Panc1 (cell line): ENCODE measurements at regions not wholly inside any gene's neighbourhood (a gene's known extent, or its start where the extent isn't known, plus 50 kb on each side); places are given as distances from the start of the nearest gene placed in this dataset.

Experiments
- ATAC-seq: fragments of 200-7000 bp; cut with Tn5 transposase; 2 replicates; pipeline ENCODE4 v1.9.1; 2020; ENCODE audit warnings: mild to moderate bottlenecking, moderate library complexity
- BruUV-seq: library from RNA; stranded (reverse); fragments of 400-500 nt; replicated peaks from 2 replicates; lab custom pipeline; 2021; lab: Mats Ljungman, UMichigan
- CTCF ChIA-PET: fragments of 300-600 bp; sonication (Branson Sonifier 250); formaldehyde crosslinking; loops from one replicate; lab custom pipeline; 2022; ENCODE audit warnings: antibody characterized with exemption; lab: Charles Lee
- POLR2A ChIA-PET: fragments of 300-600 bp; sonication (Branson Sonifier 250); formaldehyde crosslinking; loops from one replicate; lab custom pipeline; 2022; ENCODE audit warnings: antibody characterized with exemption; lab: Charles Lee
- DNase-seq: peaks from one replicate; pipeline ENCODE4 v3.0.0-alpha.2; 2010; ENCODE audit warnings: low read depth, low spot score
- H3K27ac ChIP-seq: 2 replicates; pipeline ENCODE4 v1.5.1; 2011; ENCODE audit warnings: mild to moderate bottlenecking, low read length, inconsistent platforms
- H3K27me3 ChIP-seq: fragments of 200-500 bp; sonication (Bioruptor generic); 2 replicates; pipeline ENCODE4 v1.6.0; 2014; ENCODE audit warnings: low read length, inconsistent platforms; ENCODE audit not compliant: control insufficient read depth, insufficient read depth
- H3K36me3 ChIP-seq: fragments of 200-500 bp; sonication (Bioruptor generic); 2 replicates; pipeline ENCODE4 v1.5.1; 2014; ENCODE audit warnings: inconsistent platforms, mild to moderate bottlenecking, low read length, moderate library complexity; ENCODE audit not compliant: control insufficient read depth, insufficient read depth
- H3K4me1 ChIP-seq: 2 replicates; pipeline ENCODE4 v1.5.1; 2011; ENCODE audit warnings: inconsistent platforms, mild to moderate bottlenecking, low read length, moderate library complexity; ENCODE audit not compliant: control insufficient read depth, insufficient read depth
- H3K4me3 ChIP-seq, 2 experiments: 2 replicates each; pipeline ENCODE4 v1.5.1; 2011 to 2012; ENCODE audit warnings: low read depth in 2 of 2, low read length in 2 of 2, mild to moderate bottlenecking in 2 of 2, inconsistent platforms in 1 of 2, moderate library complexity in 1 of 2
- H3K9me3 ChIP-seq: fragments of 200-500 bp; sonication (Bioruptor generic); 2 replicates; pipeline ENCODE4 v1.5.1; 2014; ENCODE audit warnings: low read depth, mild to moderate bottlenecking, inconsistent platforms, low read length, moderate library complexity; ENCODE audit not compliant: control insufficient read depth, insufficient read depth
- POLR2AphosphoS5 ChIP-seq: IDR thresholded peaks from 2 replicates; pipeline ENCODE4 v1.6.1; 2012; ENCODE audit warnings: mild to moderate bottlenecking, low read depth, low read length, moderate library complexity
- SIN3A ChIP-seq: IDR thresholded peaks from 2 replicates; pipeline ENCODE4 v1.6.1; 2012; ENCODE audit warnings: low read depth, mild to moderate bottlenecking, low read length, moderate library complexity, borderline replicate concordance; ENCODE audit not compliant: insufficient read depth
- TCF7L2 ChIP-seq: IDR thresholded peaks from 2 replicates; pipeline ENCODE4 v1.6.1; 2011; ENCODE audit warnings: mild to moderate bottlenecking, low read depth, low read length, inconsistent platforms
- in situ Hi-C: cut with HindIII; loops from 2 replicates; pipeline ENCODE4 v1.10.0; 2016; ENCODE audit warnings: low sequenced_read_pairs, low pct_unique_long_range_greater_than_20kb
- intact Hi-C: fragments of 100-400 bp; cut with micrococcal nuclease; formaldehyde crosslinking; loops from one replicate; pipeline ENCODE4 v1.10.0; 2022; ENCODE audit not compliant: unreplicated experiment
- TF ChIP-seq, protein P1 (sequence below): fragments of 450-650 bp; IDR thresholded peaks from 2 replicates; pipeline ENCODE4 v1.5.1; 2017; ENCODE audit warnings: mild to moderate bottlenecking
- TF ChIP-seq, protein P2 (sequence below), 2 experiments: IDR thresholded peaks; 2 replicates each; pipeline ENCODE4 v1.6.1; 2011 to 2012; ENCODE audit warnings: low read depth in 2 of 2, control low read depth in 1 of 2, low read length in 1 of 2, mild to moderate bottlenecking in 1 of 2, moderate library complexity in 1 of 2; ENCODE audit not compliant: insufficient read depth in 1 of 2

DNA sequence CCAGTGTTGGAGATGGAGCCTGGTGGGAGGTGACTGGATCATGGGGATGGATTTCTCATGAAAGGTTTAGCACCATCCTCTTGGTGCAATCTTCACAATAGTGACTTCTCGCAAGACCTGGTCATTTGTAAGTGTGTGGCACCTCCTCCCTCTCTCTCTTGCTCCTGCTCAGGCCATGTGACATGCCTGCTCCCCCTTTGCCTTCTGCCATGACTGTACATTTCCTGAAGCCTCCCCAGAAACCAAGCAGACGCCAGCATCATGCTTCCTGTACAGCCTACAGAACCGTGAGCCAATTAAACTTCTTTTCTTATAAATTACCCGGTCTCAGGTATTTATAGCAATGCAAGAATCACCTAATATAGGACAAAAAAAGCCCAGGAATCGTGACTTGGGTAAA lies 171.0 kb upstream of the FOXN3 start:
- ChIA-PET POLR2A (no interaction called here), CTCF (no interaction called here)
- TF ChIP-seq, protein P1, sequence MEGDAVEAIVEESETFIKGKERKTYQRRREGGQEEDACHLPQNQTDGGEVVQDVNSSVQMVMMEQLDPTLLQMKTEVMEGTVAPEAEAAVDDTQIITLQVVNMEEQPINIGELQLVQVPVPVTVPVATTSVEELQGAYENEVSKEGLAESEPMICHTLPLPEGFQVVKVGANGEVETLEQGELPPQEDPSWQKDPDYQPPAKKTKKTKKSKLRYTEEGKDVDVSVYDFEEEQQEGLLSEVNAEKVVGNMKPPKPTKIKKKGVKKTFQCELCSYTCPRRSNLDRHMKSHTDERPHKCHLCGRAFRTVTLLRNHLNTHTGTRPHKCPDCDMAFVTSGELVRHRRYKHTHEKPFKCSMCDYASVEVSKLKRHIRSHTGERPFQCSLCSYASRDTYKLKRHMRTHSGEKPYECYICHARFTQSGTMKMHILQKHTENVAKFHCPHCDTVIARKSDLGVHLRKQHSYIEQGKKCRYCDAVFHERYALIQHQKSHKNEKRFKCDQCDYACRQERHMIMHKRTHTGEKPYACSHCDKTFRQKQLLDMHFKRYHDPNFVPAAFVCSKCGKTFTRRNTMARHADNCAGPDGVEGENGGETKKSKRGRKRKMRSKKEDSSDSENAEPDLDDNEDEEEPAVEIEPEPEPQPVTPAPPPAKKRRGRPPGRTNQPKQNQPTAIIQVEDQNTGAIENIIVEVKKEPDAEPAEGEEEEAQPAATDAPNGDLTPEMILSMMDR: no peak
- TF ChIP-seq, protein P2, sequence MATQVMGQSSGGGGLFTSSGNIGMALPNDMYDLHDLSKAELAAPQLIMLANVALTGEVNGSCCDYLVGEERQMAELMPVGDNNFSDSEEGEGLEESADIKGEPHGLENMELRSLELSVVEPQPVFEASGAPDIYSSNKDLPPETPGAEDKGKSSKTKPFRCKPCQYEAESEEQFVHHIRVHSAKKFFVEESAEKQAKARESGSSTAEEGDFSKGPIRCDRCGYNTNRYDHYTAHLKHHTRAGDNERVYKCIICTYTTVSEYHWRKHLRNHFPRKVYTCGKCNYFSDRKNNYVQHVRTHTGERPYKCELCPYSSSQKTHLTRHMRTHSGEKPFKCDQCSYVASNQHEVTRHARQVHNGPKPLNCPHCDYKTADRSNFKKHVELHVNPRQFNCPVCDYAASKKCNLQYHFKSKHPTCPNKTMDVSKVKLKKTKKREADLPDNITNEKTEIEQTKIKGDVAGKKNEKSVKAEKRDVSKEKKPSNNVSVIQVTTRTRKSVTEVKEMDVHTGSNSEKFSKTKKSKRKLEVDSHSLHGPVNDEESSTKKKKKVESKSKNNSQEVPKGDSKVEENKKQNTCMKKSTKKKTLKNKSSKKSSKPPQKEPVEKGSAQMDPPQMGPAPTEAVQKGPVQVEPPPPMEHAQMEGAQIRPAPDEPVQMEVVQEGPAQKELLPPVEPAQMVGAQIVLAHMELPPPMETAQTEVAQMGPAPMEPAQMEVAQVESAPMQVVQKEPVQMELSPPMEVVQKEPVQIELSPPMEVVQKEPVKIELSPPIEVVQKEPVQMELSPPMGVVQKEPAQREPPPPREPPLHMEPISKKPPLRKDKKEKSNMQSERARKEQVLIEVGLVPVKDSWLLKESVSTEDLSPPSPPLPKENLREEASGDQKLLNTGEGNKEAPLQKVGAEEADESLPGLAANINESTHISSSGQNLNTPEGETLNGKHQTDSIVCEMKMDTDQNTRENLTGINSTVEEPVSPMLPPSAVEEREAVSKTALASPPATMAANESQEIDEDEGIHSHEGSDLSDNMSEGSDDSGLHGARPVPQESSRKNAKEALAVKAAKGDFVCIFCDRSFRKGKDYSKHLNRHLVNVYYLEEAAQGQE (IDR thresholded peaks at IDR 0.05; ENCODE audit: insufficient read depth in 1 of 2, low read depth in 2 of 2, low read length in 1 of 2): no peak
- TF ChIP-seq SIN3A (no peak), POLR2AphosphoS5 (no peak), TCF7L2 (no peak)
- ATAC-seq (no peak), DNase-seq (no peak)
- Histone ChIP-seq H3K36me3 (no peaks in the 10 kb centered on the region), H3K4me1 (no peaks in the 10 kb centered on the region), H3K27me3 (no peaks in the 10 kb centered on the region), H3K27ac (no peak overlapping the region), H3K9me3 (no peaks in the 10 kb centered on the region), H3K4me3 (no peak overlapping the region)
- BruUV-seq: no TSS peak
- intact Hi-C loops (no loop called here), in situ Hi-C loops (no loop called here)

DNA sequence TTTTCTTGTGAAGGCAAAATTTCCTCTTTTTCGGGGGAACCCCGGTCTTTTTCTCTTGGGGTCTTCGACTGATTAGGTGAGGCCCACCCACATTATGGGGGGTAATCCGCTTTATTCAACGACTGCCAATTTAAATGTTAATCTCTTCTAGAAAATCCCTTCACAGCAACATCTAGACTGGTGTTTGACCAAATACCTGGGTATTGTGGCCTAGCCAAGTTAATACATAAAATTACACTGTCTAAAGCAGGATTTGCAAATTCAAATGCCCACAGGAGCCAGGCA lies 170.0 kb upstream of the FOXN3 start:
- in situ Hi-C loops: no loop called here
- no TSS peak for BruUV-seq
- H3K4me3 ChIP-seq: no peak overlapping the region

DNA sequence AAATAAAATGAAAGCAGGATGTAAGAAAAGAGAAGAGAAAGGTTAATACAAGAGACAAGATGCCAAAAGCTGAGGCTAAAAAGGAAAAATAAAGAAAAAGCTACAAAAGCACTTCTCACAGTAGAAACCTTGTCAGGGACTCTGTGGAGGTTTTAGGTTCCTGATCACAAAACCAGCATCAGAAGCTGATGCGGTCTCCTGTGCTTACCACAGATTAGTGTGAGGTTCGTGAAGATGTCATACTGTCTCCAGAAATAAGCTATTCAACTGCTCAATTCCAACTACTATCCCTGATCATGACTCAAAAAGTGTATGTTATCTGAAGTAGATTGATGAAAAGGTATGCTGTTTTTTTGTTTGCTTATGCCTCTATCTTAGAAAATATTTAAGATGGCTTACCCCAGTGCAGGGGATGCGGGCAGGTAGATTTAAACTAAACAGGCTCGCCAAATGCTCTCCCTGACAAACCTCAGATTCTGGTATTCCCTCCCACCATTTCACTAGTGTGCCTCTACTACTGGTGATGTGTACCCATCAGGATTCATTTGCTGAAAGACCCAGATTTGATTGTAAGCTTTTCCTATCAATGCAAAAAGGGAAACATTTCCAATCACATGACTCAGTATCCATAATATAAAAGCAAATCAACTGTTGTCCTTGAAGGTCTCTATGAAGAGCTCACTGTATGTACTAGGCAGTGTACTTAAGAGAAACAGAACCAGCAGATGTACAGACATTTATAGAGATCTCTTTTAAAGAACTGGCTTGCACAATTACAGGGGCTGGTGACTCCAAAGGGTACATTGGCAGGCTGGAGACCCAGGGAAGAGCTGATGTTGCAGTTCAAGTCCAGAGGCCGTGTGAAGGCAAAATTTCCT lies 169.5 kb upstream of the FOXN3 start:
- BruUV-seq: no TSS peak
- Histone ChIP-seq H3K27ac (no peak overlapping the region), H3K9me3 (no peaks in the 10 kb centered on the region), H3K4me3 (no peak overlapping the region), H3K27me3 (no peaks in the 10 kb centered on the region), H3K36me3 (no peaks in the 10 kb centered on the region), H3K4me1 (no peaks in the 10 kb centered on the region)
- DNase-seq (no peak), ATAC-seq (no peak)
- ChIA-PET POLR2A (no interaction called here), CTCF (no interaction called here)
- in situ Hi-C loops: no loop called here
- intact Hi-C loops: no loop called here
- TF ChIP-seq SIN3A (no peak), POLR2AphosphoS5 (no peak)

More for the DNA sequence above, 170.0 kb upstream of the FOXN3 start:
- intact Hi-C loops: no loop called here
- Histone ChIP-seq H3K27me3 (no peaks in the 10 kb centered on the region), H3K27ac (no peak overlapping the region), H3K36me3 (no peaks in the 10 kb centered on the region), H3K9me3 (no peaks in the 10 kb centered on the region), H3K4me1 (no peaks in the 10 kb centered on the region)
- no peak for TF ChIP-seq POLR2AphosphoS5
- ATAC-seq: no peak
- CTCF ChIA-PET: no interaction called here
- no peak for DNase-seq
- POLR2A ChIA-PET: no interaction called here
